ENCODE measurements at regions not wholly inside any gene's neighbourhood (a gene's known extent, or its start where the extent isn't known, plus 50 kb on each side); places are given as distances from the start of the nearest gene placed in this dataset.

GRCh38 chr5:154603485-154603884 lies 125.5 kb upstream of the HAND1 start:
- TF ChIP-seq CTCF (IDR thresholded peaks at IDR 0.05; ENCODE audit: insufficient read depth, low read depth, low read length) (no peak), EZH2 (IDR thresholded peaks at IDR 0.05; ENCODE audit: insufficient read depth, low read length) (no peak)
